ENCODE measurements at regions not wholly inside any gene's neighbourhood (a gene's known extent, or its start where the extent isn't known, plus 50 kb on each side); places are given as distances from the start of the nearest gene placed in this dataset.

GRCh38 chr2:168338803-168339437 lies 91.5 kb upstream of the STK39 start:
- no peak overlapping the region for H3K4me3 ChIP-seq
- no peaks in the 10 kb centered on the region for H3K9me3 ChIP-seq
- intact Hi-C loops (cut with DNase I), result no loop called here

GRCh38 chr2:168340931-168341330 lies 93.5 kb upstream of the STK39 start:
- no peak for TF ChIP-seq POLR2A (IDR thresholded peaks at IDR 0.05)
- no peak for TF ChIP-seq CTCF (IDR thresholded peaks at IDR 0.05)
- no peak for TF ChIP-seq POLR2AphosphoS5 (IDR thresholded peaks at IDR 0.05; ENCODE audit: insufficient read depth in 1 of 2, low read depth in 1 of 2)
- Histone ChIP-seq H3K27ac (no peak overlapping the region), H3K4me1 (no peaks in the 10 kb centered on the region), H3K9me3 (no peaks in the 10 kb centered on the region), H3K36me3 (no peaks in the 10 kb centered on the region), H3K4me3 (no peak overlapping the region), H3K27me3 (no peaks in the 10 kb centered on the region)
- intact Hi-C loops (cut with DNase I), result loop anchor here (10.0 kb wide), 1 partner anchor 354 kb away; no protein-coding TSS in a partner anchor
- no peak for DNase-seq (ENCODE audit: extremely low spot score in 2 of 2)

More at GRCh38 chr2:168338803-168339437, 91.5 kb upstream of the STK39 start:
- H3K36me3 ChIP-seq, result no peaks in the 10 kb centered on the region
- H3K27me3 ChIP-seq, result no peaks in the 10 kb centered on the region
- H3K4me1 ChIP-seq, result no peaks in the 10 kb centered on the region
- H3K27ac ChIP-seq, result no peak overlapping the region
- no peak for DNase-seq (ENCODE audit: extremely low spot score in 2 of 2)
- TF ChIP-seq POLR2AphosphoS5 (IDR thresholded peaks at IDR 0.05; ENCODE audit: insufficient read depth in 1 of 2, low read depth in 1 of 2) (no peak), POLR2A (IDR thresholded peaks at IDR 0.05) (no peak), CTCF (IDR thresholded peaks at IDR 0.05) (no peak)

GRCh38 chr2:168343586-168343985 lies 96.2 kb upstream of the STK39 start:
- H3K27ac ChIP-seq, result no peak overlapping the region
- no peaks in the 10 kb centered on the region for H3K4me1 ChIP-seq
- no peaks in the 10 kb centered on the region for H3K9me3 ChIP-seq
- no peak for TF ChIP-seq CTCF (IDR thresholded peaks at IDR 0.05)
- no peak for TF ChIP-seq POLR2A (IDR thresholded peaks at IDR 0.05)
- TF ChIP-seq POLR2AphosphoS5 (IDR thresholded peaks at IDR 0.05; ENCODE audit: insufficient read depth in 1 of 2, low read depth in 1 of 2), result no peak
- H3K36me3 ChIP-seq, result no peaks in the 10 kb centered on the region
- intact Hi-C loops (cut with DNase I), result loop anchor here (10.0 kb wide), 1 partner anchor 351 kb away; no protein-coding TSS in a partner anchor
- no peaks in the 10 kb centered on the region for H3K27me3 ChIP-seq
- DNase-seq (ENCODE audit: extremely low spot score in 2 of 2), result no peak
- no peak overlapping the region for H3K4me3 ChIP-seq

GRCh38 chr2:168344706-168345105 lies 97.3 kb upstream of the STK39 start:
- TF ChIP-seq POLR2AphosphoS5 (IDR thresholded peaks at IDR 0.05; ENCODE audit: insufficient read depth in 1 of 2, low read depth in 1 of 2), result no peak
- TF ChIP-seq CTCF (IDR thresholded peaks at IDR 0.05), result no peak
- TF ChIP-seq POLR2A (IDR thresholded peaks at IDR 0.05), result no peak
- intact Hi-C loops (cut with DNase I), result loop anchor here (2.0 to 10.0 kb wide), 3 partner anchors 350 to 578 kb away; no protein-coding TSS in a partner anchor
- Histone ChIP-seq H3K4me1 (no peaks in the 10 kb centered on the region), H3K9me3 (no peaks in the 10 kb centered on the region), H3K4me3 (no peak overlapping the region), H3K27me3 (no peaks in the 10 kb centered on the region), H3K27ac (no peak overlapping the region), H3K36me3 (no peaks in the 10 kb centered on the region)
- no peak for DNase-seq (ENCODE audit: extremely low spot score in 2 of 2)

GRCh38 chr2:168345601-168346000 lies 98.2 kb upstream of the STK39 start:
- Histone ChIP-seq H3K4me3 (no peak overlapping the region), H3K4me1 (no peaks in the 10 kb centered on the region), H3K36me3 (no peaks in the 10 kb centered on the region), H3K9me3 (no peaks in the 10 kb centered on the region), H3K27me3 (no peaks in the 10 kb centered on the region), H3K27ac (no peak overlapping the region)
- intact Hi-C loops (cut with DNase I), result loop anchor here (2.0 to 10.0 kb wide), 3 partner anchors 349 to 577 kb away; no protein-coding TSS in a partner anchor
- no peak for DNase-seq (ENCODE audit: extremely low spot score in 2 of 2)
- TF ChIP-seq CTCF (IDR thresholded peaks at IDR 0.05), result no peak
- no peak for TF ChIP-seq POLR2AphosphoS5 (IDR thresholded peaks at IDR 0.05; ENCODE audit: insufficient read depth in 1 of 2, low read depth in 1 of 2)
- TF ChIP-seq POLR2A (IDR thresholded peaks at IDR 0.05), result no peak

Measured in vagina (tissue), 2 donors.